ENCODE measurements at regions not wholly inside any gene's neighbourhood (a gene's known extent, or its start where the extent isn't known, plus 50 kb on each side); places are given as distances from the start of the nearest gene placed in this dataset.
A peak's percentile ranks its signal among the peaks of the same experiment; 100 is the strongest.

- H3K9me3 ChIP-seq (ENCODE audit: control extremely low read depth in 1 of 5, control insufficient read depth in 4 of 5, insufficient read depth in 2 of 5, low read depth in 1 of 5, low read length in 4 of 5): no peaks in the 10 kb centered on the region
- ChIA-PET CTCF (interaction anchor here (1.3 to 2.2 kb wide), 2 partner anchors 9 to 46 kb away, joined by 3 to 8 read pairs; no protein-coding TSS in a partner anchor), POLR2A (interaction anchor here (0.7 kb wide), 1 partner anchor 108 kb away, joined by 3 read pairs; no protein-coding TSS in a partner anchor)
- H3K36me3 ChIP-seq (ENCODE audit: control insufficient read depth in 4 of 4, insufficient read depth in 4 of 4, low read length in 3 of 4): no peaks in the 10 kb centered on the region
- no peak for DNase-seq
- 100% methylated on average over 1 of the region's 2 CpGs for WGBS (ENCODE audit: insufficient coverage)
- H3K4me1 ChIP-seq (ENCODE audit: control extremely low read depth in 1 of 4, control insufficient read depth in 4 of 4, insufficient read depth in 4 of 4, low read length in 3 of 4): peaks cover 0 to 6% (median 0%) of the 10 kb centered on the region in 4 experiments
- H3K27me3 ChIP-seq (replicated peaks in 2 of 5; ENCODE audit: control insufficient read depth in 4 of 5, insufficient read depth in 5 of 5, low read length in 4 of 5): no peaks in the 10 kb centered on the region
- no peak overlapping the region for H3K27ac ChIP-seq (ENCODE audit: insufficient read depth in 1 of 2, low read depth in 1 of 2, low read length in 2 of 2, poor library complexity in 1 of 2, severe bottlenecking in 2 of 2)
- H3K4me3 ChIP-seq (ENCODE audit: control insufficient read depth in 1 of 7, extremely low read depth in 1 of 7, insufficient read depth in 4 of 7, low read depth in 2 of 7, low read length in 6 of 7): no peak overlapping the region
Measured at GRCh38 chr9:113800276-113800675, 75.8 kb upstream of the ZNF618 start.

- WGBS (ENCODE audit: insufficient coverage): 100% methylated on average over 3 of the region's 8 CpGs
- POLR2A ChIA-PET: no interaction called here
- CTCF ChIA-PET: interaction anchor here (0.8 kb wide), 1 partner anchor 68 kb away, joined by 3 read pairs; no protein-coding TSS in a partner anchor
- peak; percentile 12 to 69 (median 20) for DNase-seq
- Histone ChIP-seq H3K27me3 (replicated peaks in 2 of 5; ENCODE audit: control insufficient read depth in 4 of 5, insufficient read depth in 5 of 5, low read length in 4 of 5) (no peaks in the 10 kb centered on the region), H3K36me3 (ENCODE audit: control insufficient read depth in 4 of 4, insufficient read depth in 4 of 4, low read length in 3 of 4) (no peaks in the 10 kb centered on the region), H3K27ac (ENCODE audit: insufficient read depth in 1 of 2, low read depth in 1 of 2, low read length in 2 of 2, poor library complexity in 1 of 2, severe bottlenecking in 2 of 2) (no peak overlapping the region), H3K4me3 (ENCODE audit: control insufficient read depth in 1 of 7, extremely low read depth in 1 of 7, insufficient read depth in 4 of 7, low read depth in 2 of 7, low read length in 6 of 7) (peak overlapping the region in 2 of 7 experiments; percentile 23 to 46), H3K9me3 (ENCODE audit: control extremely low read depth in 1 of 5, control insufficient read depth in 4 of 5, insufficient read depth in 2 of 5, low read depth in 1 of 5, low read length in 4 of 5) (no peaks in the 10 kb centered on the region), H3K4me1 (ENCODE audit: control extremely low read depth in 1 of 4, control insufficient read depth in 4 of 4, insufficient read depth in 4 of 4, low read length in 3 of 4) (peaks cover 0 to 6% (median 4%) of the 10 kb centered on the region in 4 experiments)
Measured at GRCh38 chr9:113803811-113804589, 72.1 kb upstream of the ZNF618 start.

- Histone ChIP-seq H3K4me1 (ENCODE audit: control extremely low read depth in 1 of 4, control insufficient read depth in 4 of 4, insufficient read depth in 4 of 4, low read length in 3 of 4) (peaks cover 0 to 7% (median 5%) of the 10 kb centered on the region in 4 experiments), H3K27me3 (replicated peaks in 2 of 5; ENCODE audit: control insufficient read depth in 4 of 5, insufficient read depth in 5 of 5, low read length in 4 of 5) (no peaks in the 10 kb centered on the region), H3K36me3 (ENCODE audit: control insufficient read depth in 4 of 4, insufficient read depth in 4 of 4, low read length in 3 of 4) (no peaks in the 10 kb centered on the region), H3K9me3 (ENCODE audit: control extremely low read depth in 1 of 5, control insufficient read depth in 4 of 5, insufficient read depth in 2 of 5, low read depth in 1 of 5, low read length in 4 of 5) (no peaks in the 10 kb centered on the region), H3K4me3 (ENCODE audit: control insufficient read depth in 1 of 7, extremely low read depth in 1 of 7, insufficient read depth in 4 of 7, low read depth in 2 of 7, low read length in 6 of 7) (no peak overlapping the region), H3K27ac (ENCODE audit: insufficient read depth in 1 of 2, low read depth in 1 of 2, low read length in 2 of 2, poor library complexity in 1 of 2, severe bottlenecking in 2 of 2) (no peak overlapping the region)
- ChIA-PET CTCF (interaction anchor here (0.9 to 2.2 kb wide), 4 partner anchors 14 to 302 kb away, joined by 3 to 7 read pairs (median 5); no protein-coding TSS in a partner anchor), POLR2A (interaction anchor here (0.6 kb wide), 1 partner anchor 1421 kb away, joined by 3 read pairs; no protein-coding TSS in a partner anchor)
- 98% methylated on average over 7 of the region's 9 CpGs for WGBS (ENCODE audit: insufficient coverage)
- DNase-seq: no peak
Measured at GRCh38 chr9:113805486-113806132, 70.5 kb upstream of the ZNF618 start.

- CTCF ChIA-PET: interaction anchor here (0.6 to 4.0 kb wide), 11 partner anchors 9 to 226 kb away, joined by 3 to 19 read pairs (median 4); no protein-coding TSS in a partner anchor
- Histone ChIP-seq H3K27me3 (replicated peaks in 2 of 5; ENCODE audit: control insufficient read depth in 4 of 5, insufficient read depth in 5 of 5, low read length in 4 of 5) (no peaks in the 10 kb centered on the region), H3K27ac (ENCODE audit: insufficient read depth in 1 of 2, low read depth in 1 of 2, low read length in 2 of 2, poor library complexity in 1 of 2, severe bottlenecking in 2 of 2) (no peak overlapping the region), H3K9me3 (ENCODE audit: control extremely low read depth in 1 of 5, control insufficient read depth in 4 of 5, insufficient read depth in 2 of 5, low read depth in 1 of 5, low read length in 4 of 5) (no peaks in the 10 kb centered on the region), H3K36me3 (ENCODE audit: control insufficient read depth in 4 of 4, insufficient read depth in 4 of 4, low read length in 3 of 4) (no peaks in the 10 kb centered on the region), H3K4me3 (ENCODE audit: control insufficient read depth in 1 of 7, extremely low read depth in 1 of 7, insufficient read depth in 4 of 7, low read depth in 2 of 7, low read length in 6 of 7) (peak overlapping the region in 4 of 7 experiments; percentile 21 to 79 (median 45)), H3K4me1 (ENCODE audit: control extremely low read depth in 1 of 4, control insufficient read depth in 4 of 4, insufficient read depth in 4 of 4, low read length in 3 of 4) (peaks cover 0 to 7% (median 5%) of the 10 kb centered on the region in 4 experiments)
- POLR2A ChIA-PET: no interaction called here
- peak; percentile 67 to 80 (median 77) for DNase-seq
- WGBS (ENCODE audit: insufficient coverage): 29% methylated on average over 9 of the region's 15 CpGs
Measured at GRCh38 chr9:113807173-113808061, 68.7 kb upstream of the ZNF618 start.

- Histone ChIP-seq H3K9me3 (ENCODE audit: control extremely low read depth in 1 of 5, control insufficient read depth in 4 of 5, insufficient read depth in 2 of 5, low read depth in 1 of 5, low read length in 4 of 5) (no peaks in the 10 kb centered on the region), H3K36me3 (ENCODE audit: control insufficient read depth in 4 of 4, insufficient read depth in 4 of 4, low read length in 3 of 4) (no peaks in the 10 kb centered on the region), H3K4me1 (ENCODE audit: control extremely low read depth in 1 of 4, control insufficient read depth in 4 of 4, insufficient read depth in 4 of 4, low read length in 3 of 4) (peaks cover 0 to 7% (median 5%) of the 10 kb centered on the region in 4 experiments), H3K27me3 (replicated peaks in 2 of 5; ENCODE audit: control insufficient read depth in 4 of 5, insufficient read depth in 5 of 5, low read length in 4 of 5) (no peaks in the 10 kb centered on the region), H3K27ac (ENCODE audit: insufficient read depth in 1 of 2, low read depth in 1 of 2, low read length in 2 of 2, poor library complexity in 1 of 2, severe bottlenecking in 2 of 2) (no peak overlapping the region), H3K4me3 (ENCODE audit: control insufficient read depth in 1 of 7, extremely low read depth in 1 of 7, insufficient read depth in 4 of 7, low read depth in 2 of 7, low read length in 6 of 7) (no peak overlapping the region)
- ChIA-PET CTCF (interaction anchor here (0.7 to 4.0 kb wide), 7 partner anchors 10 to 225 kb away, joined by 3 to 19 read pairs (median 4); no protein-coding TSS in a partner anchor), POLR2A (no interaction called here)
- DNase-seq: peak; percentile 19 to 75 (median 55)
- 50% methylated on average over 8 of the region's 10 CpGs for WGBS (ENCODE audit: insufficient coverage)
Measured at GRCh38 chr9:113808391-113809358, 67.4 kb upstream of the ZNF618 start.

GRCh38 chr9:113817171-113817570 is 58.9 kb upstream of the ZNF618 start:
- DNase-seq: no peak
- ChIA-PET CTCF (no interaction called here), POLR2A (no interaction called here)
- Histone ChIP-seq H3K9me3 (ENCODE audit: control extremely low read depth in 1 of 5, control insufficient read depth in 4 of 5, insufficient read depth in 2 of 5, low read depth in 1 of 5, low read length in 4 of 5) (no peaks in the 10 kb centered on the region), H3K27me3 (replicated peaks in 2 of 5; ENCODE audit: control insufficient read depth in 4 of 5, insufficient read depth in 5 of 5, low read length in 4 of 5) (no peaks in the 10 kb centered on the region), H3K36me3 (ENCODE audit: control insufficient read depth in 4 of 4, insufficient read depth in 4 of 4, low read length in 3 of 4) (no peaks in the 10 kb centered on the region), H3K4me1 (ENCODE audit: control extremely low read depth in 1 of 4, control insufficient read depth in 4 of 4, insufficient read depth in 4 of 4, low read length in 3 of 4) (peaks cover 0 to 7% (median 0%) of the 10 kb centered on the region in 4 experiments), H3K4me3 (ENCODE audit: control insufficient read depth in 1 of 7, extremely low read depth in 1 of 7, insufficient read depth in 4 of 7, low read depth in 2 of 7, low read length in 6 of 7) (no peak overlapping the region), H3K27ac (ENCODE audit: insufficient read depth in 1 of 2, low read depth in 1 of 2, low read length in 2 of 2, poor library complexity in 1 of 2, severe bottlenecking in 2 of 2) (no peak overlapping the region)

Measured in common myeloid progenitor, CD34-positive (primary cell).